ENCODE measurements at regions not wholly inside any gene's neighbourhood (a gene's known extent, or its start where the extent isn't known, plus 50 kb on each side); places are given as distances from the start of the nearest gene placed in this dataset.

- Histone ChIP-seq H3K79me2 (ENCODE audit: control insufficient read depth, insufficient read depth, low read length) (no peaks in the 10 kb centered on the region), H3K4me1 (ENCODE audit: control insufficient read depth, extremely low read depth, insufficient read depth, low read length) (no peaks in the 10 kb centered on the region), H3K9me3 (ENCODE audit: control insufficient read depth, low read depth, low read length) (peaks cover 8% of the 10 kb centered on the region), H3K9me1 (ENCODE audit: control insufficient read depth, extremely low read depth, insufficient read depth, low read length) (no peaks in the 10 kb centered on the region), H3K9ac (ENCODE audit: control insufficient read depth, extremely low read depth, insufficient read depth, low read length) (no peak overlapping the region), H3K27me3 (ENCODE audit: control insufficient read depth, extremely low read depth, insufficient read depth, low read length) (no peaks in the 10 kb centered on the region), H2AFZ (ENCODE audit: control insufficient read depth, low read length) (no peak overlapping the region), H3K4me2 (ENCODE audit: control insufficient read depth, extremely low read depth, insufficient read depth, low read depth, low read length) (no peak overlapping the region), H3K36me3 (ENCODE audit: control insufficient read depth in 2 of 2, extremely low read depth in 1 of 2, insufficient read depth in 2 of 2, low read length in 2 of 2) (no peaks in the 10 kb centered on the region), H3K4me3 (ENCODE audit: control insufficient read depth in 2 of 3, extremely low read depth in 1 of 3, insufficient read depth in 2 of 3, low read depth in 1 of 3, low read length in 3 of 3) (no peak overlapping the region), H3K27ac (ENCODE audit: control insufficient read depth, insufficient read depth, low read length) (no peak overlapping the region), H4K20me1 (ENCODE audit: control insufficient read depth, extremely low read depth, insufficient read depth, low read length) (no peaks in the 10 kb centered on the region)
- dilution Hi-C loops (cut with MboI; ENCODE audit: extremely low pct_ligation_motif_present, low sequenced_read_pairs) = no loop called here
- FAIRE-seq (no peak), DNase-seq (ENCODE audit: low read depth, low spot score) (no peak)
- no peak for TF ChIP-seq CTCF (optimal IDR thresholded peaks at IDR 0.05 in 1 of 3, IDR thresholded peaks at IDR 0.05 in 1 of 3, conservative IDR thresholded peaks at IDR 0.05 in 1 of 3; ENCODE audit: extremely low read depth in 1 of 3, insufficient read depth in 2 of 3, low read length in 3 of 3)
- no peak for TF ChIP-seq EZH2 (IDR thresholded peaks at IDR 0.05; ENCODE audit: low read length)
Measured at GRCh38 chr16:26546573-26546972, 520.2 kb upstream of the C16orf82 start.

- TF ChIP-seq EZH2 (IDR thresholded peaks at IDR 0.05; ENCODE audit: low read length) (no peak), CTCF (optimal IDR thresholded peaks at IDR 0.05 in 1 of 3, IDR thresholded peaks at IDR 0.05 in 1 of 3, conservative IDR thresholded peaks at IDR 0.05 in 1 of 3; ENCODE audit: extremely low read depth in 1 of 3, insufficient read depth in 2 of 3, low read length in 3 of 3) (no peak)
- Histone ChIP-seq H2AFZ (ENCODE audit: control insufficient read depth, low read length) (no peak overlapping the region), H3K27me3 (ENCODE audit: control insufficient read depth, extremely low read depth, insufficient read depth, low read length) (no peaks in the 10 kb centered on the region), H3K4me3 (ENCODE audit: control insufficient read depth in 2 of 3, extremely low read depth in 1 of 3, insufficient read depth in 2 of 3, low read depth in 1 of 3, low read length in 3 of 3) (no peak overlapping the region), H3K79me2 (ENCODE audit: control insufficient read depth, insufficient read depth, low read length) (no peaks in the 10 kb centered on the region), H3K9me3 (ENCODE audit: control insufficient read depth, low read depth, low read length) (peaks cover 3% of the 10 kb centered on the region), H3K9me1 (ENCODE audit: control insufficient read depth, extremely low read depth, insufficient read depth, low read length) (no peaks in the 10 kb centered on the region), H3K27ac (ENCODE audit: control insufficient read depth, insufficient read depth, low read length) (no peak overlapping the region), H3K36me3 (ENCODE audit: control insufficient read depth in 2 of 2, extremely low read depth in 1 of 2, insufficient read depth in 2 of 2, low read length in 2 of 2) (no peaks in the 10 kb centered on the region), H3K4me1 (ENCODE audit: control insufficient read depth, extremely low read depth, insufficient read depth, low read length) (no peaks in the 10 kb centered on the region), H3K4me2 (ENCODE audit: control insufficient read depth, extremely low read depth, insufficient read depth, low read depth, low read length) (no peak overlapping the region), H4K20me1 (ENCODE audit: control insufficient read depth, extremely low read depth, insufficient read depth, low read length) (no peaks in the 10 kb centered on the region), H3K9ac (ENCODE audit: control insufficient read depth, extremely low read depth, insufficient read depth, low read length) (no peak overlapping the region)
- dilution Hi-C loops (cut with MboI; ENCODE audit: extremely low pct_ligation_motif_present, low sequenced_read_pairs) = no loop called here
- FAIRE-seq (no peak), DNase-seq (ENCODE audit: low read depth, low spot score) (no peak)
Measured at GRCh38 chr16:26547681-26548080, 519.0 kb upstream of the C16orf82 start.
